GM12878 (cell line): ENCODE measurements at regions not wholly inside any gene's neighbourhood (a gene's known extent, or its start where the extent isn't known, plus 50 kb on each side); places are given as distances from the start of the nearest gene placed in this dataset.

Experiments used
- CEBPB ChIP-seq, 2 experiments: fragments of 150-350 bp in 1 of 2; IDR thresholded peaks; 2 replicates each; pipeline ENCODE4 v1.6.1; 2012 to 2014; ENCODE audit warnings: low read depth in 2 of 2, low read length in 2 of 2, borderline replicate concordance in 1 of 2, inconsistent platforms in 1 of 2
- CTCF ChIP-seq, 3 experiments: IDR thresholded peaks in 2 of 3; conservative IDR thresholded peaks in 1 of 3; 2 replicates each; pipeline ENCODE4 v1.5.1; 2011; ENCODE audit warnings: low read depth in 3 of 3, low read length in 3 of 3, mild to moderate bottlenecking in 3 of 3, control low read depth in 2 of 3, moderate library complexity in 2 of 3, inconsistent platforms in 1 of 3, mixed read lengths in 1 of 3; ENCODE audit not compliant: control insufficient read depth in 2 of 3, insufficient read depth in 1 of 3; ENCODE audit errors: extremely low read depth in 1 of 3
- JUNB ChIP-seq: IDR thresholded peaks from 2 replicates; pipeline ENCODE4 v1.6.1; 2016; ENCODE audit warnings: antibody characterized with exemption, mild to moderate bottlenecking
- KLF5 ChIP-seq: fragments of 450-650 bp; IDR thresholded peaks from 2 replicates; pipeline ENCODE4 v1.6.1; 2014; ENCODE audit warnings: mild to moderate bottlenecking; ENCODE audit not compliant: partially characterized antibody
- POLR2A ChIP-seq: IDR thresholded peaks from 2 replicates; pipeline ENCODE4 v1.6.1; 2011; ENCODE audit warnings: low read depth, mild to moderate bottlenecking, low read length
- SPI1 ChIP-seq: IDR thresholded peaks from 2 replicates; pipeline ENCODE4 v1.6.1; 2011; ENCODE audit warnings: low read depth, mild to moderate bottlenecking, low read length, moderate library complexity, borderline replicate concordance; ENCODE audit not compliant: insufficient read depth
- USF2 ChIP-seq: IDR thresholded peaks from 2 replicates; pipeline ENCODE4 v1.6.1; 2011; ENCODE audit warnings: low read depth, low read length, improper control_type of control experiment, borderline replicate concordance
- TF ChIP-seq, protein P1 (sequence below): fragments of 450-650 bp; formaldehyde crosslinking; IDR thresholded peaks from 2 replicates; pipeline ENCODE4 v1.4.0; 2022; ENCODE audit warnings: mild to moderate bottlenecking, moderate library complexity
- TF ChIP-seq, protein P2 (sequence below): IDR thresholded peaks from 2 replicates; pipeline ENCODE4 v1.6.1; 2012; ENCODE audit warnings: low read depth, low read length, improper control_type of control experiment

GRCh38 chr2:167451496-167452289 is 563.4 kb downstream of the XIRP2 start:
- TF ChIP-seq KLF5 (no peak), CTCF (IDR thresholded peaks at IDR 0.05 in 2 of 3, conservative IDR thresholded peaks at IDR 0.05 in 1 of 3; ENCODE audit: control insufficient read depth in 2 of 3, extremely low read depth in 1 of 3, insufficient read depth in 1 of 3, low read depth in 3 of 3, low read length in 3 of 3) (no peak), POLR2A (no peak), CEBPB (IDR thresholded peaks at IDR 0.05; ENCODE audit: borderline replicate concordance in 1 of 2, low read depth in 2 of 2, low read length in 2 of 2) (no peak), SPI1 (no peak), USF2 (no peak), JUNB (no peak)
- TF ChIP-seq, protein P1, sequence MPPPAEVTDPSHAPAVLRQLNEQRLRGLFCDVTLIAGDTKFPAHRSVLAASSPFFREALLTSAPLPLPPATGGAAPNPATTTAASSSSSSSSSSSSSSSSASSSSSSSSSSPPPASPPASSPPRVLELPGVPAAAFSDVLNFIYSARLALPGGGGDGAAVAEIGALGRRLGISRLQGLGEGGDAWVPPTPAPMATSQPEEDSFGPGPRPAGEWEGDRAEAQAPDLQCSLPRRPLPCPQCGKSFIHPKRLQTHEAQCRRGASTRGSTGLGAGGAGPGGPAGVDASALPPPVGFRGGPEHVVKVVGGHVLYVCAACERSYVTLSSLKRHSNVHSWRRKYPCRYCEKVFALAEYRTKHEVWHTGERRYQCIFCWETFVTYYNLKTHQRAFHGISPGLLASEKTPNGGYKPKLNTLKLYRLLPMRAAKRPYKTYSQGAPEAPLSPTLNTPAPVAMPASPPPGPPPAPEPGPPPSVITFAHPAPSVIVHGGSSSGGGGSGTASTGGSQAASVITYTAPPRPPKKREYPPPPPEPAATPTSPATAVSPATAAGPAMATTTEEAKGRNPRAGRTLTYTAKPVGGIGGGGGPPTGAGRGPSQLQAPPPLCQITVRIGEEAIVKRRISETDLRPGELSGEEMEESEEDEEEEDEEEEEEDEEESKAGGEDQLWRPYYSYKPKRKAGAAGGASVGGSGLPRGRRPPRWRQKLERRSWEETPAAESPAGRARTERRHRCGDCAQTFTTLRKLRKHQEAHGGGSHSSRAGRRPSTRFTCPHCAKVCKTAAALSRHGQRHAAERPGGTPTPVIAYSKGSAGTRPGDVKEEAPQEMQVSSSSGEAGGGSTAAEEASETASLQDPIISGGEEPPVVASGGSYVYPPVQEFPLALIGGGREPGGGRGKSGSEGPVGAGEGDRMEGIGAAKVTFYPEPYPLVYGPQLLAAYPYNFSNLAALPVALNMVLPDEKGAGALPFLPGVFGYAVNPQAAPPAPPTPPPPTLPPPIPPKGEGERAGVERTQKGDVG (CRISPR knock-in tag) = no peak
- TF ChIP-seq, protein P2, sequence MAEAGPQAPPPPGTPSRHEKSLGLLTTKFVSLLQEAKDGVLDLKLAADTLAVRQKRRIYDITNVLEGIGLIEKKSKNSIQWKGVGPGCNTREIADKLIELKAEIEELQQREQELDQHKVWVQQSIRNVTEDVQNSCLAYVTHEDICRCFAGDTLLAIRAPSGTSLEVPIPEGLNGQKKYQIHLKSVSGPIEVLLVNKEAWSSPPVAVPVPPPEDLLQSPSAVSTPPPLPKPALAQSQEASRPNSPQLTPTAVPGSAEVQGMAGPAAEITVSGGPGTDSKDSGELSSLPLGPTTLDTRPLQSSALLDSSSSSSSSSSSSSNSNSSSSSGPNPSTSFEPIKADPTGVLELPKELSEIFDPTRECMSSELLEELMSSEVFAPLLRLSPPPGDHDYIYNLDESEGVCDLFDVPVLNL = no peak
